BE2C (cell line): ENCODE measurements at regions not wholly inside any gene's neighbourhood (a gene's known extent, or its start where the extent isn't known, plus 50 kb on each side); places are given as distances from the start of the nearest gene placed in this dataset.

Experiments
- DNase-seq: peaks from one replicate; pipeline ENCODE4 v3.0.0-alpha.2; 2020
- H3K27me3 ChIP-seq: fragments of 250-450 bp; sonication (Bioruptor Pico); 2 replicates; pipeline ENCODE4 v1.5.1; 2020; ENCODE audit warnings: mild to moderate bottlenecking
- H3K36me3 ChIP-seq: fragments of 250-450 bp; sonication (Bioruptor Pico); 2 replicates; pipeline ENCODE4 v1.5.1; 2020; ENCODE audit warnings: mild to moderate bottlenecking
- H3K4me1 ChIP-seq: fragments of 250-450 bp; sonication (Bioruptor Pico); 2 replicates; pipeline ENCODE4 v1.5.1; 2020
- H3K4me3 ChIP-seq: 2 replicates; pipeline ENCODE4 v1.5.1; 2011; ENCODE audit warnings: low read depth, low read length
- H3K9me3 ChIP-seq: fragments of 250-450 bp; sonication (Bioruptor Pico); 2 replicates; pipeline ENCODE4 v1.5.1; 2020
- TF ChIP-seq, protein P1 (sequence below): IDR thresholded peaks from 2 replicates; pipeline ENCODE4 v1.5.1; 2012; ENCODE audit warnings: mild to moderate bottlenecking, low read depth, low read length

DNA sequence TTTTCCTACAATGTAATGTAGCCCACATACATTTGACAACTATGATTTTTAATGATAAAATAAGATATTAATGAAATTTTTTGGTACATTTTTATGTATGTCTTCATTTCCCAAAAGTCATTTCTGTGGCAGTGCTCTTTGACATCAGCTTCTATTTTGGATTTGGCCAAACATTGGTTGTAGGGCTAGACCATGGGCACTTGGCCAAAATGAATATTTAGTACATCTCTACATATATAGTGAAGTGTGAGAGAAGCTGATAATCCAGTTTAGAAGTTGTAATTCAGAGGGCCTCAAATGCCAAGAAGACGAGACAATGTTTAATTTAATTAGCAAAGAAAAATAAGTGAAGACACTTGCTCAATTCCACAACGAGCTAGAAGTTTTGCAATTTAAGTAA is 724.9 kb upstream of the SOX9 start:
- Histone ChIP-seq H3K36me3 (no peaks in the 10 kb centered on the region), H3K9me3 (no peaks in the 10 kb centered on the region), H3K4me3 (no peak overlapping the region), H3K27me3 (no peaks in the 10 kb centered on the region), H3K4me1 (no peaks in the 10 kb centered on the region)
- DNase-seq = no peak
- TF ChIP-seq, protein P1, sequence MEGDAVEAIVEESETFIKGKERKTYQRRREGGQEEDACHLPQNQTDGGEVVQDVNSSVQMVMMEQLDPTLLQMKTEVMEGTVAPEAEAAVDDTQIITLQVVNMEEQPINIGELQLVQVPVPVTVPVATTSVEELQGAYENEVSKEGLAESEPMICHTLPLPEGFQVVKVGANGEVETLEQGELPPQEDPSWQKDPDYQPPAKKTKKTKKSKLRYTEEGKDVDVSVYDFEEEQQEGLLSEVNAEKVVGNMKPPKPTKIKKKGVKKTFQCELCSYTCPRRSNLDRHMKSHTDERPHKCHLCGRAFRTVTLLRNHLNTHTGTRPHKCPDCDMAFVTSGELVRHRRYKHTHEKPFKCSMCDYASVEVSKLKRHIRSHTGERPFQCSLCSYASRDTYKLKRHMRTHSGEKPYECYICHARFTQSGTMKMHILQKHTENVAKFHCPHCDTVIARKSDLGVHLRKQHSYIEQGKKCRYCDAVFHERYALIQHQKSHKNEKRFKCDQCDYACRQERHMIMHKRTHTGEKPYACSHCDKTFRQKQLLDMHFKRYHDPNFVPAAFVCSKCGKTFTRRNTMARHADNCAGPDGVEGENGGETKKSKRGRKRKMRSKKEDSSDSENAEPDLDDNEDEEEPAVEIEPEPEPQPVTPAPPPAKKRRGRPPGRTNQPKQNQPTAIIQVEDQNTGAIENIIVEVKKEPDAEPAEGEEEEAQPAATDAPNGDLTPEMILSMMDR = no peak

DNA sequence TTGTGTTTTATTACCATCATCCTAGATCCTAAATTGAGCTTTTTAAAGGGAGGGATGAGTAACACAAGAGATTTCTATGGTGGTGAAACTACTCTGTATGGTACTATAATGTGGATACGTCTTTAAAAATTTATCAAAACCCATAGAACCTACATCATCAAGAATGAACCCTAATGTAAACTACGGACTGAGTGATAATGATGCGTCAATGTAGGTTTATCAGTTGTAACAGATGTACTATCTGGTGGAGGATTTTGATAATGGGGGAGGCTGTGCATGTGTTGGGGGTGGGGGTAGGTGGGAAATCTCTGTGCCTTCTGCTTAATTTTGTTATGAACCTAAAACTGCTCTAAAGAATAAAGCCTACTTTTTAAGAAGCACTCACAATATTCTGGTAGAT is 724.1 kb upstream of the SOX9 start:
- Histone ChIP-seq H3K36me3 (no peaks in the 10 kb centered on the region), H3K4me3 (no peak overlapping the region), H3K4me1 (no peaks in the 10 kb centered on the region), H3K9me3 (no peaks in the 10 kb centered on the region), H3K27me3 (no peaks in the 10 kb centered on the region)
- DNase-seq = no peak
- TF ChIP-seq, protein P1 = no peak

DNA sequence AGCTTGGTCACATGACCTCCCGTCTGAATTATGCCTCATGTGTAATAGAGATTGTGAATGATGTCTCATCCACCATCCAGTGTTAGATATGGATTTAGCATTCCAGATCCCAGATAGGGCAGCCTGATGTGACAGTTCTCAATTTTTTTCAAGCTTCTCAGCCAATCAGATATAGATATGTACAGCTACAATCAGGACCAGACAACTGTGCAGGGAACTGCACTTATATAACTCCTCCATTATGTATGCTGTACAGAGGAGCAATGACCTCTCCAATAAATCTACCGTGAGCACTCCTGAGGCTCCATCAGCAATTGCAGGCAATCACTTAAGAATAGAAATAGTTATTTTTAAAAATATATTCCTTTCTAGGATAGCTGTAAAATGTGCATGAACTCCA is 722.8 kb upstream of the SOX9 start:
- Histone ChIP-seq H3K9me3 (no peaks in the 10 kb centered on the region), H3K4me3 (no peak overlapping the region), H3K27me3 (no peaks in the 10 kb centered on the region), H3K4me1 (no peaks in the 10 kb centered on the region), H3K36me3 (no peaks in the 10 kb centered on the region)
- no peak for DNase-seq
- TF ChIP-seq, protein P1 = no peak

DNA sequence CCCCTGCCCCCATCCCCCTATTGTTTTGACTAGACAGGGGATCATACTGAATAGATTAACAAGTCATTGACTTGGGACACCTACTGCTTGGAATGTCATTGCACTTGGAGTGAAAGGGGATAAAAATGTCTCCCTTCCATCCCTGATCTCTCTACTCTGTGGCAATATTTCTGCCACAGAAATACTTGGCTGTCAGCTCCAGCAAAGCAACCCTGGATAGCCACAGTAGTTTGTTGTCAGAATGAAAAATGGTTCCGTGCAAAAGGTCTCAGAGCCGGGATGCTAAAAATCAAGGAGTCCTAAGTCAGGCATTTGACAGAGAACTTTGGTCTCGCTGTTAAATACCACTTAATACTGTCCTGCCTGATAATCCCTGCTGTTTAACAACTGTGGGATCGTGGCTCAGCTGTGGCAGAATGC is 722.0 kb upstream of the SOX9 start:
- Histone ChIP-seq H3K4me3 (no peak overlapping the region), H3K9me3 (no peaks in the 10 kb centered on the region), H3K36me3 (no peaks in the 10 kb centered on the region), H3K4me1 (no peaks in the 10 kb centered on the region), H3K27me3 (no peaks in the 10 kb centered on the region)
- TF ChIP-seq, protein P1 = no peak
- DNase-seq = no peak

DNA sequence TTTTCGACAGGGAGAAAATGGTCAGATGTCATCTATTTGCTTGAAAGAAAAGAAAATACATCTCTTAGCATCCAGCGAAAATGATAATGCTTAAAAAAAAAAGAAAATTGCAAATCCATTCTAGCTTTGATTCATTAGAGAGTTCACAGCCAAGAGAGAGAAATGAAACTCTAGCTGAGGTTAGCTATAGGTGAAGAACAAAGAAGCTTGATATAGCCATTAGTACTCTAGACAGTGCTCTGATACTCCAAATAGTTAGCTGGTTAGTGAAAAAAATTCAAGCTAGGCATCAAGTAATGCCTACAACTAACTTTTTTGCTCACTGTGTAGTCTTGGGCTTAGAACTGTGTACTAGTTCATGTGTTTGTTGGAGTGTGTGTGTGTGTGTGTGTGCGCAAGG is 721.6 kb upstream of the SOX9 start:
- no peak for DNase-seq
- no peaks in the 10 kb centered on the region for H3K4me1 ChIP-seq
- H3K27me3 ChIP-seq = no peaks in the 10 kb centered on the region
- no peaks in the 10 kb centered on the region for H3K36me3 ChIP-seq
- TF ChIP-seq, protein P1 = no peak
- H3K9me3 ChIP-seq = no peaks in the 10 kb centered on the region
- H3K4me3 ChIP-seq = no peak overlapping the region

DNA sequence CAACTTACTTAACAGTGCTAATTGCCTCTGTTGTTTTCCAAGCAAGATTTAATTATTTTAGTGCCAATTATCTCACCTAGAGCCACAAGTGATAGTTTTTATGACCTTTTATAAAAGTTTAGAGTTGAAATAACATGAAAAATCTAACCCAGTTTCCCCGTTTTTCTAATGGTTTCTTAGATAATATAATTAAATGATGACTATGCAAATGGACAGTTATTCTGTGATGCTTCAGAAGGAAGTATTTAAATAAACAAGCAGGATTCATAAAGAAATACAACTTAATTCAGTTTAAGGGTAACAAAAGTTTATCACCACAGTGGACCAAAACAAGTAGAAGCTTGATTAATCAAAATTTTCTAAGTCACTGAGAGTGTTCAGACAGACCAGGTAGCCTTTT is 721.2 kb upstream of the SOX9 start:
- Histone ChIP-seq H3K4me1 (no peaks in the 10 kb centered on the region), H3K36me3 (no peaks in the 10 kb centered on the region), H3K27me3 (no peaks in the 10 kb centered on the region), H3K4me3 (no peak overlapping the region), H3K9me3 (no peaks in the 10 kb centered on the region)
- TF ChIP-seq, protein P1 = no peak
- DNase-seq = no peak
